DND-41 (cell line): ENCODE measurements at regions not wholly inside any gene's neighbourhood (a gene's known extent, or its start where the extent isn't known, plus 50 kb on each side); places are given as distances from the start of the nearest gene placed in this dataset.

Experiments
- CTCF ChIP-seq: IDR thresholded peaks from 2 replicates; pipeline ENCODE4 v1.5.1; 2012; ENCODE audit warnings: borderline replicate concordance, low read length, moderate library complexity, mild to moderate bottlenecking; ENCODE audit not compliant: poor library complexity, severe bottlenecking; ENCODE audit errors: extremely low read depth
- EZH2 ChIP-seq: IDR thresholded peaks from 3 replicates; pipeline ENCODE4 v1.6.1; 2012; ENCODE audit warnings: borderline replicate concordance, low read depth, mild to moderate bottlenecking, moderate library complexity, low read length, inconsistent platforms; ENCODE audit not compliant: severe bottlenecking

DNA sequence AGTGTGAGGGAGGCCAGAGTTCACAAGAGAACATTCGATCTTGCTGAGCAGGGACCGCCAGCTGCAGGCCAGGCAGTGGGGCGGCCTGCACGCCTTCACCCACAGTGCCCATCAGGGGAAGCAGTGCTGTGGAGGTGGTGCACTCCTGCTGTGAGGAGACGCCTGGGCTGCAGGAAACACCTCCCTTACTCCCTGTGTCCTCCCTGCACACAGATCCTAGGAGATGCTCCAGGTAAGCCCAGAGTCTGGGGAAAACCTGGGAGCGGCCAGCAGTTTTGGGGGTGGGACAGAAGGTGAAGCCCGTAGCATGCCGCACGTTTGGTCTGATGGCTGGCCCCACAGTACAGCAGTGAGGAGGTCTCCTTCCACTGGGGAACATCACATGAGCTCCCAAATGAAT is 180.8 kb upstream of the RAB6C start:
- TF ChIP-seq CTCF: no peak
- no peak for TF ChIP-seq EZH2
